Epithelial cell of proximal tubule (primary cell): ENCODE measurements at regions not wholly inside any gene's neighbourhood (a gene's known extent, or its start where the extent isn't known, plus 50 kb on each side); places are given as distances from the start of the nearest gene placed in this dataset.

ENCODE experiments used
- DNase-seq: peaks from one replicate; pipeline ENCODE4 v3.0.0-alpha.2; 2011; ENCODE audit warnings: low read depth
- H3K4me3 ChIP-seq: 2 replicates; pipeline ENCODE4 v1.5.1; 2011; ENCODE audit warnings: low read depth, mild to moderate bottlenecking, low read length
- TF ChIP-seq, protein P1 (sequence below): conservative IDR thresholded peaks from 2 replicates; pipeline ENCODE4 v1.5.1; 2012; ENCODE audit warnings: low read depth, mild to moderate bottlenecking, low read length

DNA sequence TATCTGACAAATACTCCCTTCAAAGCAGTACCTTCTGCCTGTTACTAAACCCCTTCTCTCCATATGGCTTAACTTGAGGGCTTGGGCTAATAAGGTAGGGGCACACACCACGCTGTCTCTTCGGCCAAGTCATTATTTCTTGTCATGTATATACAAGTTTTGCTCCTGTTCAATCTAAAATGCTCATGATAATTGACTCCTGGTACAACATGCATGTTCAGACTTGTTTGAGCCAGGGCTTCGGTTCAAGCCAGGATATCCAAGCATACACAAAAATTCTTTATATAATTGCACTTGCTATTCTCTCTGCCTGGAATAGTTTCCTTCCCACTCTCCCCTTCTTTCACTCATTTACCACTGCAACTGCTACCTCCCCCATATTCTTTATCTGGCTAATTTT is 756.0 kb upstream of the C9orf72 start:
- no peak for DNase-seq
- TF ChIP-seq, protein P1, sequence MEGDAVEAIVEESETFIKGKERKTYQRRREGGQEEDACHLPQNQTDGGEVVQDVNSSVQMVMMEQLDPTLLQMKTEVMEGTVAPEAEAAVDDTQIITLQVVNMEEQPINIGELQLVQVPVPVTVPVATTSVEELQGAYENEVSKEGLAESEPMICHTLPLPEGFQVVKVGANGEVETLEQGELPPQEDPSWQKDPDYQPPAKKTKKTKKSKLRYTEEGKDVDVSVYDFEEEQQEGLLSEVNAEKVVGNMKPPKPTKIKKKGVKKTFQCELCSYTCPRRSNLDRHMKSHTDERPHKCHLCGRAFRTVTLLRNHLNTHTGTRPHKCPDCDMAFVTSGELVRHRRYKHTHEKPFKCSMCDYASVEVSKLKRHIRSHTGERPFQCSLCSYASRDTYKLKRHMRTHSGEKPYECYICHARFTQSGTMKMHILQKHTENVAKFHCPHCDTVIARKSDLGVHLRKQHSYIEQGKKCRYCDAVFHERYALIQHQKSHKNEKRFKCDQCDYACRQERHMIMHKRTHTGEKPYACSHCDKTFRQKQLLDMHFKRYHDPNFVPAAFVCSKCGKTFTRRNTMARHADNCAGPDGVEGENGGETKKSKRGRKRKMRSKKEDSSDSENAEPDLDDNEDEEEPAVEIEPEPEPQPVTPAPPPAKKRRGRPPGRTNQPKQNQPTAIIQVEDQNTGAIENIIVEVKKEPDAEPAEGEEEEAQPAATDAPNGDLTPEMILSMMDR = no peak
- no peak overlapping the region for H3K4me3 ChIP-seq

DNA sequence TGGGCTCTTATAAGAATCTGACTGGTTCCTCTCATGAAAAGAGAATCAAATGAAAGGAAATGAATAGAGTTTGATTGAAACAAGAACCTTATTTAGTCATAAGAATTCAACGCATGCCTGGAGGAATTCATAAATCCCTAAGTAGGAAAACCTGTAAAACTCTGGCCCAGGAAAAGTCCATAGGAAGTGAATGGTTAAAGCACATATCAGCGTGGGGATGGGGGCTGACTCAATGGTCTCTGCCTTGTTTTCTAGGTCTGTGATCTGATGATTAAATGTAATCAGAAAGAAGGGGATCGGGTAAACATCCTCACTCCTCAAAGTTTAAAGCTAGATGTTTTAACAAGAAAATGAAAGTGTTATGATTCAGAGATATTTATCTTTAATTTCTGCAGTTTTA is 759.4 kb upstream of the C9orf72 start:
- no peak for DNase-seq
- H3K4me3 ChIP-seq = no peak overlapping the region
- TF ChIP-seq, protein P1 = no peak

DNA sequence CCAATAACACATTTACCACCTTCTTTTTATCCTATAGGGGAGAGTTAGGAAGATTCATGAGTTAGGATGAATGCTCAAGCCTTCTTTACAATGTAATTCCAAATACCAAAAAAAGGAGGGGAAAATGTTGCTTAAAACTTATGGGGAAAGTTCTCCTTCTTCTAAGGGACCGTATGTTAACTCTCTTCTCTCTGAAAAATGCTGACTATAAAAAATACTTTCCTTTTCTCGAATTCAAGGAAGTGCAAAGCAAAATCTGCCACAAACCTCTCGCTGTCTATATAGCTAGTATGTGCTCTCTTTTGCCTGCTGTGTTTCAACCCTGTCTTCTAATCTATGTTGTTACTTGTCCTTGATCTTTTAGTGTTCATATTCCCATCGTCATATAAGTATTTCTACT is 768.6 kb upstream of the C9orf72 start:
- TF ChIP-seq, protein P1 = no peak
- no peak overlapping the region for H3K4me3 ChIP-seq
- no peak for DNase-seq

DNA sequence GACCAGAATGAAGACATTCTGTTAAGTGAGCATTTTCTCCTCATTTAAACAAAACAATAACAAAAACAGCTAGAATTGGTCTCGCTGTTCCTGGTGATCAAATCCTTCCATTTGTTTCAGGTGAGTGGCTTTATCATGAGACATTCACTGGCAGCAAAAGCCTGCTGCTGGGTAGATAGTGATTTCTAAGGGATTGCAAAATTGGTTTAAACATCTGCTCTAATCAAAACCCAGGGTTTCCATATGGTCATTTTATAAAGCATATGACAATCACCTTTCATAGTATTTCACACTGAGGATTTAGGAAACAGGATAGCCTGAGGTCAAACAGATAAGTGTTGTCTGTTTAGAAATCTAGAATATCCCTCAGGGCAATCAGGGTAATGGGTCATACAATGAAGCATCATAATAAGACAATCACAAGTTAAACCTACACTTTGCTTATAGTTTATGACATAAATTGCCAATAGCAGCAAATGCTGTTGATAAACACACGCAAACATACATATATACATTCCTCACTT is 769.6 kb upstream of the C9orf72 start:
- H3K4me3 ChIP-seq = no peak overlapping the region
- TF ChIP-seq, protein P1 = no peak
- no peak for DNase-seq

DNA sequence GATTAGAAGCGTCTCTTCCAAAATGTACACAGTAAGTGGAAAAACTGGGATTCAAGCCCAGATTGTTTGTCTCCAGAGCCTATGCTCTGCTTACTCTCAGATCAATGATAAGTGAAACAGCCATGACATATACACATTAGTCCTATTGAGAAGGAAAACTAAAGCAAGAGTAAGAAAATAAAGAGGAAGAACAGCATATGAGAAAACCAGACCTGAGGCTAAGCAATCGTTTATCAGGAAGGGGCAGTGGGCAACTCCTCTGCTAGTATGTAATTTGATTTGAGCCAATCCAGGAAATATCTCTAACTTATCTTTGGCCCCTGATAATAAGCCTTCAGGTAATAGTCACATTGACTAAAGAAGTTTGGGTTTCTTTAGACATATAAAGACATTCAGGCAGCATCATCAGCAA is 789.9 kb upstream of the C9orf72 start:
- H3K4me3 ChIP-seq = no peak overlapping the region
- TF ChIP-seq, protein P1 = no peak
- no peak for DNase-seq

DNA sequence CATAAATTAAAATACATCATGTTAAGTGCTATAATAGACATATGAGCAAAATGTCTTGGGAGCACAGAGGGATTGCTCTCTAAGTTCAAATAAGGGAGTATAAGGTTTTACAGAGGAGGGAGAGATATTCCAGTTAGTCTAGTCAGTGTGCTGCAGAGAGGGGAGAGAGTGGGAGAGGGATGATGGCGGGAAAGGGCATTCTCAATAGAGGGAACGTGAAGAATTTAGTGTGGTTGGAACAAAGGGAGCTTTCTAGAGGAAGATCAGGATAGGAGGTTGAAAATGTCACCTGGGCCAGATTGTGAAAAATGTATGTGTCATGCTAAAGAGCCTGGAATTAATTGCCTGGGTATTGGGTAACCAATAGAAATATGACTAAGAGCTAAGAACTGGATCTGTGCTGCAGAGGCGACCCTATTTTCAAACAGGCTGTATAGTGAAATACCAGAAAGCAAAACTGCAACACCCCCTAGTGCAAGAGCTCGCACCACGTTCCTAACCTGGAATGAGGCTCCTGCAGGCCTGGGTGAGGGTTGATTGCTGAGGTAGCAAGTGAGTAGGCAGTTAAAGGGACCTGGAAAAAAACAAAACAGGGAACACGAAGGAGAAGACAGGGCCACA is 791.8 kb upstream of the C9orf72 start:
- TF ChIP-seq, protein P1 = peak; percentile 26
- DNase-seq = no peak
- no peak overlapping the region for H3K4me3 ChIP-seq

DNA sequence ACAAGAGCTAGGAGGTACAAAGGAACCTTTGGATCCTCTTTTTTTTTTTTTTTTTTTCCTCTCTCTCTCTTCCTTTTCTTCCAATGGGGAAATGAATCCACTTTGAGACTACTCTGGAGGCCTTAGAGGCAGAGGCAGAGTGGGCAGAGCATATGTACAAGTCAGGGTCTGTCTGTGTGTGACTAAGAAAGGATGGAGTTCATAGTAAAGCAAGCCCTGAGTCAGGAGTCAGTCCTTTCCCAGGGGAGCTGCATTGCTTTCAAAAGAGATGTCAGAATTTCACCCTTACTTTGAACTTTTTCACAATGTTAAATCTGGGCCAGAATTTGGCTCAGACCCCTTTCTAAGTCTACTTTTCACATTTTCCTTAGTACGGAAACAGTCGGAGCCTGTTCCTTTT is 792.4 kb upstream of the C9orf72 start:
- no peak for DNase-seq
- TF ChIP-seq, protein P1 = no peak
- H3K4me3 ChIP-seq = no peak overlapping the region
